ENCODE measurements at regions not wholly inside any gene's neighbourhood (a gene's known extent, or its start where the extent isn't known, plus 50 kb on each side); places are given as distances from the start of the nearest gene placed in this dataset.

GRCh38 chr10:3530346-3530745, 254.7 kb downstream of the KLF6 start:
- Histone ChIP-seq H3K4me2 (ENCODE audit: insufficient read depth, low read length) (no peak overlapping the region), H3K9me3 (replicated peaks; ENCODE audit: control insufficient read depth, insufficient read depth, low read length) (no peaks in the 10 kb centered on the region), H3K27ac (ENCODE audit: insufficient read depth, low read depth, low read length) (no peak overlapping the region), H3K4me1 (ENCODE audit: control insufficient read depth, extremely low read depth, insufficient read depth, low read length) (peaks cover 7% of the 10 kb centered on the region), H3K27me3 (ENCODE audit: control insufficient read depth in 2 of 2, insufficient read depth in 2 of 2, low read length in 2 of 2) (peaks cover 0 to 2% of the 10 kb centered on the region in 2 experiments), H3K79me2 (ENCODE audit: control insufficient read depth, insufficient read depth, low read length) (no peaks in the 10 kb centered on the region), H4K20me1 (replicated peaks; ENCODE audit: control insufficient read depth, extremely low read depth, insufficient read depth, low read length) (no peaks in the 10 kb centered on the region), H2AFZ (ENCODE audit: low read depth, low read length) (no peak overlapping the region), H3K9me1 (replicated peaks; ENCODE audit: control insufficient read depth, extremely low read depth, insufficient read depth, low read length) (no peaks in the 10 kb centered on the region), H3K9ac (replicated peaks; ENCODE audit: extremely low read depth, insufficient read depth, low read length) (no peak overlapping the region), H3K4me3 (replicated peaks in 1 of 3; ENCODE audit: insufficient read depth in 1 of 3, low read depth in 1 of 3, low read length in 3 of 3) (no peak overlapping the region), H3K36me3 (ENCODE audit: control insufficient read depth in 2 of 2, extremely low read depth in 1 of 2, insufficient read depth in 2 of 2, low read length in 2 of 2) (no peaks in the 10 kb centered on the region)
- dilution Hi-C loops (cut with MboI; ENCODE audit: extremely low pct_ligation_motif_present, low sequenced_read_pairs) (no loop called here), intact Hi-C loops (cut with micrococcal nuclease) (no loop called here)
- FAIRE-seq (no peak), DNase-seq (ENCODE audit: low read depth, low spot score) (no peak)
- no peak for TF ChIP-seq JUN (IDR thresholded peaks at IDR 0.05; ENCODE audit: borderline replicate concordance, insufficient read depth, insufficient read length, low read depth)
- no peak for TF ChIP-seq GATA2 (IDR thresholded peaks at IDR 0.05; ENCODE audit: insufficient read depth, insufficient read length, low read depth, low read length)
- no peak for TF ChIP-seq FOS (IDR thresholded peaks at IDR 0.05; ENCODE audit: borderline replicate concordance, insufficient read depth, low read length)
- TF ChIP-seq MYC (IDR thresholded peaks at IDR 0.05; ENCODE audit: low read depth, low read length), result no peak
- TF ChIP-seq POLR2A (IDR thresholded peaks at IDR 0.05; ENCODE audit: low read depth, low read length), result no peak
- TF ChIP-seq EZH2 (IDR thresholded peaks at IDR 0.05; ENCODE audit: borderline replicate concordance, low read depth, low read length, severe bottlenecking), result no peak
- POLR2A ChIA-PET, result no interaction called here
- no TSS peak for BruUV-seq (replicated peaks)
- CTCF ChIA-PET, result no interaction called here

GRCh38 chr10:3529691-3530090, 255.3 kb downstream of the KLF6 start:
- Histone ChIP-seq H3K36me3 (ENCODE audit: control insufficient read depth in 2 of 2, extremely low read depth in 1 of 2, insufficient read depth in 2 of 2, low read length in 2 of 2) (no peaks in the 10 kb centered on the region), H2AFZ (ENCODE audit: low read depth, low read length) (no peak overlapping the region), H3K9me1 (replicated peaks; ENCODE audit: control insufficient read depth, extremely low read depth, insufficient read depth, low read length) (no peaks in the 10 kb centered on the region), H3K9me3 (replicated peaks; ENCODE audit: control insufficient read depth, insufficient read depth, low read length) (no peaks in the 10 kb centered on the region), H3K27me3 (ENCODE audit: control insufficient read depth in 2 of 2, insufficient read depth in 2 of 2, low read length in 2 of 2) (peaks cover 0 to 2% of the 10 kb centered on the region in 2 experiments), H3K4me1 (ENCODE audit: control insufficient read depth, extremely low read depth, insufficient read depth, low read length) (peaks cover 7% of the 10 kb centered on the region), H4K20me1 (replicated peaks; ENCODE audit: control insufficient read depth, extremely low read depth, insufficient read depth, low read length) (no peaks in the 10 kb centered on the region), H3K27ac (ENCODE audit: insufficient read depth, low read depth, low read length) (no peak overlapping the region), H3K4me2 (ENCODE audit: insufficient read depth, low read length) (no peak overlapping the region), H3K4me3 (replicated peaks in 1 of 3; ENCODE audit: insufficient read depth in 1 of 3, low read depth in 1 of 3, low read length in 3 of 3) (no peak overlapping the region), H3K9ac (replicated peaks; ENCODE audit: extremely low read depth, insufficient read depth, low read length) (no peak overlapping the region), H3K79me2 (ENCODE audit: control insufficient read depth, insufficient read depth, low read length) (no peaks in the 10 kb centered on the region)
- no peak for FAIRE-seq
- TF ChIP-seq GATA2 (IDR thresholded peaks at IDR 0.05; ENCODE audit: insufficient read depth, insufficient read length, low read depth, low read length) (no peak), CTCF (IDR thresholded peaks at IDR 0.05; ENCODE audit: extremely low read depth in 1 of 2, insufficient read depth in 1 of 2, low read depth in 1 of 2, low read length in 2 of 2) (no peak), EZH2 (IDR thresholded peaks at IDR 0.05; ENCODE audit: borderline replicate concordance, low read depth, low read length, severe bottlenecking) (no peak), POLR2A (IDR thresholded peaks at IDR 0.05; ENCODE audit: low read depth, low read length) (no peak), FOS (IDR thresholded peaks at IDR 0.05; ENCODE audit: borderline replicate concordance, insufficient read depth, low read length) (no peak), MAX (IDR thresholded peaks at IDR 0.05; ENCODE audit: insufficient read depth, insufficient read length) (no peak), JUN (IDR thresholded peaks at IDR 0.05; ENCODE audit: borderline replicate concordance, insufficient read depth, insufficient read length, low read depth) (no peak)
- ChIA-PET CTCF (interaction anchor here (1.1 kb wide), 1 partner anchor 290 kb away, joined by 4 read pairs; no protein-coding TSS in a partner anchor), POLR2A (no interaction called here)
- no TSS peak for BruUV-seq (replicated peaks)
- no peak for DNase-seq (ENCODE audit: low read depth, low spot score)
- dilution Hi-C loops (cut with MboI; ENCODE audit: extremely low pct_ligation_motif_present, low sequenced_read_pairs), result no loop called here
- intact Hi-C loops (cut with micrococcal nuclease), result no loop called here
